ENCODE measurements at regions not wholly inside any gene's neighbourhood (a gene's known extent, or its start where the extent isn't known, plus 50 kb on each side); places are given as distances from the start of the nearest gene placed in this dataset.

DNA sequence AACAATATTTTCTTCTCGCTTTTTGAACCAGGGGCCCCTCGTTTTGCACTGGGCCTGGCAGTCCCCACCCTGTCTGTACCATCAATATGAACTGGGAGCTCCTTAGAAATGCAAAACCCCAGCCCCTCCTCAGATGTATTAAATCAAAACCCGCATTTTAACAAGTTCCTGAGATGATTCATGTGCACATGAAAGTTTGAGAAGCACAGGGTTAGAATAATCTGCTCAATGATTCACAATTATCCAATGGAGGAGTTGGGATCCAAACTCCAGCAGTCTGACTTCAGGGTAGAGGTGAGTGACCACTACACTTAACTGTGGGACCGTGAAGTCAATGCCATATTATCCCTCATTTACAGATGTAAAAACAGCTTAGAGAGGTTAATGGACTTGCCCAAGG, 256.4 kb downstream of the IGSF11 start:
- Histone ChIP-seq H2AFZ (ENCODE audit: low read depth, low read length) (no peak overlapping the region), H3K4me3 (no peak overlapping the region), H3K4me1 (replicated peaks in 1 of 2; ENCODE audit: control insufficient read depth in 2 of 2, insufficient read depth in 2 of 2, low read length in 2 of 2) (peaks cover 0 to 2% of the 10 kb centered on the region in 2 experiments; a peak in 1 of 5 replicates), H3K9ac (ENCODE audit: insufficient read depth in 1 of 2, low read depth in 2 of 2, low read length in 2 of 2) (no peak overlapping the region), H3K79me2 (ENCODE audit: control insufficient read depth, insufficient read depth, low read length) (no peaks in the 10 kb centered on the region), H3K27me3 (ENCODE audit: control insufficient read depth in 2 of 2, insufficient read depth in 2 of 2, low read length in 2 of 2) (no peaks in the 10 kb centered on the region), H3K9me3 (replicated peaks; ENCODE audit: control insufficient read depth, insufficient read depth, low read depth, low read length) (no peaks in the 10 kb centered on the region), H4K20me1 (replicated peaks; ENCODE audit: control insufficient read depth, insufficient read depth, low read length) (no peaks in the 10 kb centered on the region), H3K27ac (ENCODE audit: extremely low read depth, low read depth, low read length) (no peak overlapping the region), H3K36me3 (ENCODE audit: control insufficient read depth, insufficient read depth, low read length) (no peaks in the 10 kb centered on the region), H3K9me1 (ENCODE audit: control insufficient read depth, insufficient read depth, low read length) (no peaks in the 10 kb centered on the region), H3K4me2 (ENCODE audit: insufficient read depth, low read length) (no peak overlapping the region)
- ChIA-PET CTCF (ENCODE audit: low intra/inter-chr PET ratio) (no interaction called here), POLR2A (interaction anchor here (0.7 kb wide), 1 partner anchor 9 kb away, joined by 4 read pairs; no protein-coding TSS in a partner anchor)
- no peak for TF ChIP-seq RBM34 (IDR thresholded peaks at IDR 0.05; ENCODE audit: borderline replicate concordance, insufficient read depth, low read length)
- no peak for TF ChIP-seq CREBBP (IDR thresholded peaks at IDR 0.05; ENCODE audit: low read depth, low read length)
- no peak for TF ChIP-seq BCOR (IDR thresholded peaks at IDR 0.05)
- WGBS (ENCODE audit: insufficient coverage, low coverage, missing lambda C conversion rate), result 23% methylated on average over 3 of the region's 4 CpGs
- BruUV-seq (replicated peaks), result no TSS peak
- intact Hi-C loops (cut with micrococcal nuclease) (no loop called here), in situ Hi-C loops (cut with MboI) (no loop called here)
- no peak for FAIRE-seq
- DNase-seq (ENCODE audit: extremely low read depth in 1 of 4, low spot score in 3 of 4), result no peak
- no peak for ATAC-seq

- Histone ChIP-seq H3K4me3 (no peak overlapping the region), H3K4me1 (replicated peaks in 1 of 2; ENCODE audit: control insufficient read depth in 2 of 2, insufficient read depth in 2 of 2, low read length in 2 of 2) (no peaks in the 10 kb centered on the region), H3K27ac (ENCODE audit: extremely low read depth, low read depth, low read length) (no peak overlapping the region), H3K27me3 (ENCODE audit: control insufficient read depth in 2 of 2, insufficient read depth in 2 of 2, low read length in 2 of 2) (no peaks in the 10 kb centered on the region), H3K9ac (ENCODE audit: insufficient read depth in 1 of 2, low read depth in 2 of 2, low read length in 2 of 2) (no peak overlapping the region), H2AFZ (ENCODE audit: low read depth, low read length) (no peak overlapping the region), H3K36me3 (ENCODE audit: control insufficient read depth, insufficient read depth, low read length) (no peaks in the 10 kb centered on the region), H3K9me1 (ENCODE audit: control insufficient read depth, insufficient read depth, low read length) (no peaks in the 10 kb centered on the region), H3K4me2 (ENCODE audit: insufficient read depth, low read length) (no peak overlapping the region), H3K79me2 (ENCODE audit: control insufficient read depth, insufficient read depth, low read length) (no peaks in the 10 kb centered on the region), H4K20me1 (replicated peaks; ENCODE audit: control insufficient read depth, insufficient read depth, low read length) (no peaks in the 10 kb centered on the region), H3K9me3 (replicated peaks; ENCODE audit: control insufficient read depth, insufficient read depth, low read depth, low read length) (no peaks in the 10 kb centered on the region)
- no peak for TF ChIP-seq HOMEZ (CRISPR knock-in tag; IDR thresholded peaks at IDR 0.05)
- no peak for TF ChIP-seq KLF13 (tag; IDR thresholded peaks at IDR 0.05; ENCODE audit: borderline replicate concordance, low read depth)
- POLR2A ChIA-PET, result interaction anchor here (0.8 kb wide), 1 partner anchor 426 kb away, joined by 3 read pairs; no protein-coding TSS in a partner anchor
- BruUV-seq (replicated peaks), result no TSS peak
- intact Hi-C loops (cut with micrococcal nuclease), result no loop called here
- DNase-seq (ENCODE audit: extremely low read depth in 1 of 4, low spot score in 3 of 4) (no peak), FAIRE-seq (no peak), ATAC-seq (no peak)
- in situ Hi-C loops (cut with MboI), result no loop called here
- CTCF ChIA-PET (ENCODE audit: low intra/inter-chr PET ratio), result no interaction called here
- 18% methylated on average over 3 of the region's 3 CpGs for WGBS (ENCODE audit: insufficient coverage, low coverage, missing lambda C conversion rate)
Measured at GRCh38 chr3:118781232-118781631, 253.4 kb downstream of the IGSF11 start.

Data from K562 (cell line).